ENCODE measurements at regions not wholly inside any gene's neighbourhood (a gene's known extent, or its start where the extent isn't known, plus 50 kb on each side); places are given as distances from the start of the nearest gene placed in this dataset.

DNA sequence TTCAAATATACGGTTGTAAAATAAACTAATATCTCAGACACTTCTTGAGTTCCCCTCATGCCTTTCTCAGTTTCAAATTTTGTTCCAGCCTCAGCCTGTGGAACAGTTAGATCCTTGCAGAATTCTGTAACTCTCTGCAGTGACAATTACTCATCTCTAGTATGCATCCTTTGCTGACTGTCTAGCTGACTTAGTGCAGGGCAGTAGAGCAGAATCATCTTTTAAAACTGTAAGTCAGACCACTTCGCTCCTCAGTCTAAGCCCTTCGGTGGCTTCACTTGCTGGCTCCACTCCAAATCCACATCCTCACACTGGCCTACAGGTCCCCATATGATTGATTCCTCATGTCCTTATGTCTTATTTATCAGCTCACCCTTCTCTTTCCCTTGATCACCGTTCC is 164.1 kb upstream of the ZSWIM2 start:
- intact Hi-C loops (cut with DNase I): no loop called here

DNA sequence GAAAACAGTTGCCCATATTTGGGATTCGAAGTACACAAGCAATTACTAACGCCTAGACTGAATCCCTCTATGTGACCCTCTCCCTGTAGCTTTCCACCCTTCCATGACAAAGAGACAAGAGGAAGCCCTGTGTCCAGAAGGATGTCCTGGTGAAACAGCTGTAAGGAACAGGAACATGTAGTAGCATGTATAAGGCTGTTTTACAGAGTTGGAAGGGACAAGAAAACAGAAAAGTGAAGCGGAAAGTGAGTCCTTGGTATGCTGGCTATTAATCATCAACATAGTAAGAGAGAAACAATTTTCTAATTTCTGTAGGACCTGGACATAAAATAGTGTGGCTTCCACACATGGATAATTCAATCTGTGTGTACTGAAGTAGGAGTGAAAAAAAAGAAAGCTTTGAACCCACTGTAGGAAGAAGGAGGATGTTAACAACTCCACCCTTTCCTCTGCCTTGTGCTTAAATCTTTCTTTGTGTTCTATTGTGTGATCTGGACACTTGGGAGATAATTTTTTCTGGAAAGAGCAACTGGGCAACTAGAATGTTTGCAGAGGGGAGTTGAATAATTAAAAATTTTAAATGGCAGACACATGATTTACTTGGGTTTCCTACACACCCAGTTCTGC is 162.3 kb upstream of the ZSWIM2 start:
- intact Hi-C loops (cut with DNase I): no loop called here
- no peak for DNase-seq

More for the DNA sequence above, 164.1 kb upstream of the ZSWIM2 start:
- no peak for DNase-seq

DNA sequence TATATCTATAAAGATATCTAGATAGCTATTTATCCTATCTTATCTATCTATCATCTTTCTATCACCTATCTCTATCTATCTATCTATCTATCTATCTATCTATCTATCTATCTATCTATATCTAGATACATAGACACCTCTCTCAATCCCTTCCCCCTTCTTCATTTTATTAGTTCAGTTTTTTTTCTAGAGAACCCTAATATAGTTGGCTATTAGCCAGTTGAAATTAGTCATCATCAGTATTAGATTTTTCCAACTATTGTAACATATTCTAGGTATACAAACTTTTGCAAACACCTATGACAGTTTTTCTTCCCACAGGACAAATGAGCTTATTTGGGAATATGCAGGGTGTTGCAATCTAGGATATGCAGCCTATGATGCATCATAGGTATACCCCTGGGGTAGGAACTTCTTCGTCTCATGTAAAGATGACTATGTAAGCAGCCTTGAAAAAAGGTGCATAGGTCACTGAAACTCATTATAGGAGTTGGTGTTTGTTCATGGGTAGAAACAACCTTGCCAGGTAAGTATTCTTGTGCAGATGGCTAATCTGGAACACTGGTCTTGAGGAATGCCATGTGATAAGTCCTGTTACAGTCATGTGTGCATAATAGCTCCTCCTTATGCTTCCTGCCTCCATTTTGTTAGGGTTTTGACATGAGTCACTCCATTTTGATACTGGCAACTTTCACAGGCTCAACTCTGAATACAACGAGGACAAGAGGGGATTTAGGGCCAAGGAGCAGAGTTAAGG is 160.7 kb upstream of the ZSWIM2 start:
- DNase-seq: no peak
- intact Hi-C loops (cut with DNase I): no loop called here

- no peak for DNase-seq
Observed at GRCh38 chr2:187008111-187008510, 159.1 kb upstream of the ZSWIM2 start.

GRCh38 chr2:187003611-187004010 is 154.6 kb upstream of the ZSWIM2 start:
- no peak for DNase-seq
- intact Hi-C loops (cut with DNase I): no loop called here

More at GRCh38 chr2:187008111-187008510, 159.1 kb upstream of the ZSWIM2 start:
- intact Hi-C loops (cut with DNase I): no loop called here

GRCh38 chr2:187003038-187003554 is 154.1 kb upstream of the ZSWIM2 start:
- intact Hi-C loops (cut with DNase I): no loop called here
- DNase-seq: peak in 1 of 42 donors; percentile 31

GRCh38 chr2:187002242-187002641 is 153.3 kb upstream of the ZSWIM2 start:
- DNase-seq: no peak
- intact Hi-C loops (cut with DNase I): no loop called here

DNA sequence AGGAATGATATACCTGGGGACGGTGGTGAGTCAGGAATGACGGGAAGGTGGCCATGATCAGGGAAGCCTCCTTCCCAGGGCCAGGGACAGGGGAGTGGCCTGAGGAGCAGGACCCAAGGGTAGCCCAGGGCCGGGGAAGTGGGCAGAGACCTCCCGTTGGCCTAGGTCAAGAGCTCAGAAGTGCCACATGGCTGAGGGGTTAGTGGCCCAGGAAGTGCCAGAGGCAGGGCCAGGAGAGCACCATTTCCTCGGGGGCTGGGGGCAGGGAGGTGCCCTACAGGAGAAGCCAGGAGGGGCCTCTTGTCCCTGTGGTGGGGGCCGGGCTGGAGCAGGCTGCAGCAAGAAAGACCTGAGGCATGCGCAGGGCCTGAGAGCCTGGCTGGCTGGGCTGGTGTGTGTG is 152.3 kb upstream of the ZSWIM2 start:
- no peak for DNase-seq
- intact Hi-C loops (cut with DNase I): no loop called here

GRCh38 chr2:186995092-186995491 is 146.1 kb upstream of the ZSWIM2 start:
- no peak for DNase-seq
- intact Hi-C loops (cut with DNase I): no loop called here

- intact Hi-C loops (cut with DNase I): no loop called here
- no peak for DNase-seq
Observed at GRCh38 chr2:186992597-186992996, 143.6 kb upstream of the ZSWIM2 start.

DNA sequence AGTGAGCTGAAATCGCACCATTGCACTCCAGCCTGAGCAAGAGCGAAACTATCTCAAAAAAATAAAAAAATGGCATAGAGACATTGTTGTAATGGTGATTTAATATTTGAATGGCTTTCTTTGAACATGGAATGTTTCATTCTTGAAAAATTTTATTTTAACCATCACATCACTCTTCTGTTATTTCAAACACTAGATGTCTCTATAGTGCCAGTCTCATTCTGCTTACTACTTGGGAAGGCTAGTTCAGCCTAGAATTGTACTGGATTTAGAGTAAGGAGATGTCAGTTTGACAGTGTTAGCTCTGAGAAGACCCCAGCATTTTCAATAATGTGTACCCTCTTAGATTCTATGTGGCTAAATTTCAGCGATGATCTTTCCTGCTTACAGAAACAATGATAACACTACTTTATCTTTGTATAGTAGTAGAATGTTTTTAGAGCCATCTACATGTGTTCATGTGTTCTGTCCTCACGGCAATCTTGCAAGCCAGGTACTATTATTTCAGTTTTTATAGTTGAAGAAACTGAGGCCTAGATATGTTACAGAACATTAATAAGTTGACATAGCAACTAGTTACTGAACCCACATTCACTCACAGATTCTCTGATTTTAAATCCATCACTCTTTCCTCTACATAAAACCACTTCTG is 142.9 kb upstream of the ZSWIM2 start:
- intact Hi-C loops (cut with DNase I): no loop called here

GRCh38 chr2:186984966-186985365 is 136.0 kb upstream of the ZSWIM2 start:
- intact Hi-C loops (cut with DNase I): no loop called here
- DNase-seq: no peak

More for the DNA sequence above, 142.9 kb upstream of the ZSWIM2 start:
- no peak for DNase-seq

DNA sequence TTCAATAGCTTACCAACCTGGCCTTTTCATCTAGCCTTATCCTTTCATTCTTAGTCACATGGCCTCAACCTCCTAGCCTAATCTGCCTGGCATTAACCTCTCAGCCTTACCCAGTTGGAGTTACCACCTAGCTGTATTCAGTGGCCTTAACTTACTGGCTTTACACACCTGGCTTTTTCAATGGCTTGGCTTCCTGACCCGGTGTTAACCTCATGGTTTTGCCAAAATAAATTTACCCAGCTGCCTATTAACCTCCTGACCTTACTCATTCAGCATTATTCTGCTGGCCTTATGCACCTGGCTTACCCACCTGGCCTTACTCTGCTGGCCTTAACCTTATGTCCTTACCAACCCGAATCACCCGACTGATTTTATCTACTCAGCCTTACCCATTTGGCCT is 135.5 kb upstream of the ZSWIM2 start:
- DNase-seq: no peak

DNA sequence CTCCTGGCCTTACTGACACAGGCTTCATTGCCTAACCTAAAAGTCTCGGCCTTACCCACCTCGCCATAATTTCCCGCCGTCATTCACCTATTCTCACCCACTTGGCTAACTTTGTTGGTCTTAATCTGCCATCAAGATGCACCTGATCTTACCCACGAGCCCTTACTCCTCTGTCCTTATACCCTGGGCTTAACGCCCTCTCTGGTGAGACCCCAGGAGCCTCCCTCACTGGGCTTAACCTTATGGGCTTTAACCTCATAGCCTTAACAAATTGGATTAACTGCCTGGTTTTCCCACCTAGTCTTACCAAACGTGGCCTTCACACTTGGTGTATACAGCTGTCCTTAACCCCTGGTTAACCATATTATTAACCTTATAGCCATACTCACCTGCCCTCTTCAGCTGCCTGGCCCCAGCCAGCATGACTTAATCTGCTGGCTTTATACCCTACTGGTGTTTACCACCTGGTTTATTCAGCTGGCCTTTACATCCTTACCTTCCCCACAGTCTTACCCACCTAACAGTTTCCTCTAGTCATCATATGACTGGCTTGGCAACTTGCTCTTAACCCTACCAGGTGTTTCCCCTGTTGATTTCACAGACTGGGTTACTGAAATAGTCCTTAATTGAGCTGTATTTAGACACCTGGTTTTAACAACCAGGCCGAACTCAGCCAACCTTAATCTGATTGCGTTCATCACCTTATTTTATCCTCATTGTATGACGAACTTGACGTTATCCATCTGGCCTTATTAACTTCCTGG is 132.0 kb upstream of the ZSWIM2 start:
- intact Hi-C loops (cut with DNase I): no loop called here
- DNase-seq: peak in 1 of 42 donors; percentile 18

More for the DNA sequence above, 135.5 kb upstream of the ZSWIM2 start:
- intact Hi-C loops (cut with DNase I): no loop called here

DNA sequence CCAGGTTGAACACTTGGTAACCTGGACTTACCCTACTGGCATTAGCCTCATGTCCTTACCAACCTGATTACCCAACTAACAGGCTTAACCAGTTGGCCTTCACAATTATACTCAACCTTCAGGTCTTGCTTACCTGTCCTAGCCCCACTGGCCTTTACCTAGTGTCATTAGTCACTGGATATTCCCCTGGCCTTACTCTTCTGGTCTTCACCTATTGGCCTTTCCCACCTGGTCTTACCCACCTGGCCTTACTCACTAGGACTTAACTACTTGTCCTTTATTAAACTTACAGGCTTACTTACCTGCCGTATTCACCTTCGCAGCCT is 131.1 kb upstream of the ZSWIM2 start:
- intact Hi-C loops (cut with DNase I): no loop called here

GRCh38 chr2:186979439-186980116 is 130.6 kb upstream of the ZSWIM2 start:
- intact Hi-C loops (cut with DNase I): no loop called here
- DNase-seq: peak in 1 of 42 donors; percentile 31

More for the DNA sequence above, 131.1 kb upstream of the ZSWIM2 start:
- no peak for DNase-seq

DNA sequence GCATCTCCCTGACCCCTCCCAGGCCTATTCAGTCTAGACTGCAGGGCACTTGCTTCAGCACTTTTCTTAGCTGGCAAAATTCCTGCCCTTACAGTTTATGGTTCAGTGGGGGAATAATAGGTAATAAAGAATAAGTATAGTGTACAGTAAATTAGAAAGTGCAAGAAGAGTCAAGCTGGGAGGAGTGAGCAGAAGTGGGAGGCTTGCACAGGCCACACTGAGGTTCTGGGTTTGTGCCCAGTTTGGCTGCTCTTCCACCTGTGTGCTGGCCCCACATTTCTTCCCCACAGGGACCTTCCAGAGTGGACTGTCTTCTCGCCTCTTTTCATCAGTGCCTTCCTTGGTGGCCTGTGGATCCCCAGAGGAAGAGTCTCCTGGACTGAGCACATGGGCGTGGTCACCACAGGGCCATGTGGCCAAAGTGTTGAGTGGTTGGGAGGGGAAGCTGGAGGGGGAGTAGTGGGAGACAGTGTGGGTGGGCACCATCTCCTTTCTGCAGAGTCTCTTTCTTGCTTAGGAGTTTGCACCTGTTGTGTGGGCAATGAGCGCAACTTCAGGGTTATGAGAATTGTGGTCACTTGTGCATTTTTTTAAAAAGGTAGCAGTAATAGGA is 128.6 kb upstream of the ZSWIM2 start:
- intact Hi-C loops (cut with DNase I): no loop called here
- DNase-seq: peak in 1 of 42 donors; percentile 10

- intact Hi-C loops (cut with DNase I): no loop called here
- peak in 1 of 42 donors; percentile 9 for DNase-seq
Observed at GRCh38 chr2:186976329-186976728, 127.4 kb upstream of the ZSWIM2 start.
